ENCODE measurements at regions not wholly inside any gene's neighbourhood (a gene's known extent, or its start where the extent isn't known, plus 50 kb on each side); places are given as distances from the start of the nearest gene placed in this dataset.

DNA sequence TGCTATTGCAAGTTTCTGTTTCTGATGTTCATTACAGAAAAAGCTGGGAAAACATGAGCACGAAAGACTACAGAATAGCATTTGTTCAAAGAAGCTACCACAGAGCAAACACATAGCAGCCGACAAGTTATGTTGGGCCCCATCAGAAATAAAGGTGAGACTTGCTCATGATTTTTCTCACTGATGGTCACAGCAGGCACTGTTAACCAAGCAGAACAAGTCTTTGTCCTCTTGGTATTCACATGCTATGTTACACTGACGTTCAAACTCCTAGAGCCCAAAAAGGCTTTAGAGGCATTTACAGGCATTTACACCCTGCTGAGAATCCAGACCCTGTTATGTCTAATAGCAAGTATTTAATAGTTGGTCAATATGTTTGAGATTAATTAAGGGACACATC, 235.0 kb upstream of the HNMT start:
- no peak for DNase-seq (ENCODE audit: low read depth)

DNA sequence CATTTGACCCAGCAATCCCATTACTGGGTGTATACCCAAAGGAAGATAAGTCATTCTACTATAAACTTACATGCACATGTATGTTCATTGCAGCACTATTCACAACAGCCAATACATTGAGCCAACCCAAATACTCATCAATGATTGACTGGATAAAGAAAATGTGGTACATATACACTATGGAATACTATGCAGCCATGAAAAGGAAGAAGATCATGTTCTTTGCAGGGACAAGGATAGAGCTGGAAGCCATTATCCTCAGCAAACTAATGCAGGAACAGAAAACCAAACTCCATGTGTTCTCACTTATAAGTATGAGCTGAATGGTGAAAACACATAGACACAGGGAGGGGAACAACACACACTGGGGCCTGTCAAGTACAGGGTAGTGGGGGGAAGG, 226.7 kb upstream of the HNMT start:
- no peak for DNase-seq (ENCODE audit: low read depth)

DNA sequence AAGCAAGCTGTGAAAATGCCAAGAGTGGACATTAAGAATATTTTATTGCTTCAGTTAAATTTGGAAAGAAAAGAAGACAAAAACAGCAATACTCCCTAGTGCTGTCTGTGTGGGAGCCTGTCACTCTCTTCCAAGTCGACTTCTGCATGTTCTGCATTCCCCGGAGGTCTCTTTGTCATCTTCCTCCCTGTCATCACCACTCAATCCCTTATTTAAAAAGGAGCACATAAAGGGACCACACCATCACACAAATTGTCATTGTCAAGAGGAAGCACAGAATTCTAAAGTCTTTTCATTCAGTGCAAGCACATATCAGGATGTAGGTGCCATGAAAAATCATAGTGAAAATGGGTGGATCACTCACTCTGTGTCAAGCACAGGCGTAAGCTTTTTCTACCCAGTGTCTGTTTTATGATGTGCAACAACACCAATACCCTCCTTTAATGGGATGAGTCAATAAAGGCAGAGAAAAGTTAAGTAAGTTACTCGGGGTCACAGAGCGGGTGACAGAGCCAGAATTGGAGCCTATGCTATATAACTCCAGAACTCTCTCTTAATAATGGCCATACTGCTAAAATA, 222.4 kb upstream of the HNMT start:
- DNase-seq (ENCODE audit: low read depth), result no peak

DNA sequence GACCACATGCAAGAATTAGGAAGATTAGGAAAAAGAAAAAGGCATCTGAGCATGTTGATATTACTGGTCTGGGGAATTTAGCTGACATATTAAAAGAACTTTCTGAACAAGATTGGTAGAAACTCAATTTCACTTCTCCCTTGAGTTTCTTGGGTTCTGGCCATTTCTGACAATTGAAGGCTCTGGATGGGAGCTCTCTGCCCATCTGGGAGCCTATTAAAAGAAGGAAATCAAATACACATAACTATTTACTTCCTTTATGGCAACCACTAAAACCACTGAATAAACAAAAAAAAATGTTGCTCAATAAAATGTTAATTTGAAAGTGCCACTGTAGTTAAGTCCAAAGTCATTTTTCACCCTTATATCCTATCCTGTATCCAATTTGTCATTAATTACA, 216.8 kb upstream of the HNMT start:
- DNase-seq (ENCODE audit: low read depth), result no peak

DNA sequence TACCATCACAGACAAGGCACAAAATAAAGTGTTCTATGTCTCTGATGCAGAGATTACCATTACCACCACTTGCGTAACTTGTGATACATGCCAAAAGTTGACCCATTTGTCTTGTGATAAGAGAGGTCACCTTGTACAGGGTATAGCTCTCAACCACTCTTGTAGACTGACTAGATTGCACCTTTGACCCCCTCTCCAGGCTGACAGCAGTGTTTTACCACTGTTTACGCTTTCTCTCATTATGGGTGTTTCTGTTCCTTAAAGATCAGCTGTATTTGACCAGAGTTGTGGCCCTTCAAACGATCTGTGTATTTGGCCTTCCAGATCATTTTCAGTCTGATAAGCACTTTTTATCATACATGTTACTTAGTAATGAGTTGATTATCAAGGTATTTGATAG, 215.7 kb upstream of the HNMT start:
- no peak for DNase-seq (ENCODE audit: low read depth)

DNA sequence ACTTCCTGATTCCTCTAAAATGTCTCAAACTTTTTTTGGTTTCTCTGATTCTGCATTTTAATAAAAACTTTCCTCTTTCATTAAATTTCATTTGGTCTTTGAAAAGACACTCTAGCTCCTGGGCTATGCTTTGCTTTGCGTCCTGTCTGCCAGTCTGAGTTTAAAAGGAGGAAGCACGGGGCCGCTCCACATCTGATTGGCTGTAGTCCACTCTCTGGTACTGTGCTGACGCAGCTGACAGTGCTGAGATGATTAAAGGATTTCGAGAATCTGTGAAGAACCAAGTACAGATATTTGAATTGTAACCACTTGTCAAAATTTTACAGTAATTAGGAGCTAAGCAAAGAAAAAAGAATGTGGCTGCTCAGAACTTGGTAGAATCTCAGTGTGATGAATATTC, 199.6 kb upstream of the HNMT start:
- no peak for DNase-seq (ENCODE audit: low read depth)

DNA sequence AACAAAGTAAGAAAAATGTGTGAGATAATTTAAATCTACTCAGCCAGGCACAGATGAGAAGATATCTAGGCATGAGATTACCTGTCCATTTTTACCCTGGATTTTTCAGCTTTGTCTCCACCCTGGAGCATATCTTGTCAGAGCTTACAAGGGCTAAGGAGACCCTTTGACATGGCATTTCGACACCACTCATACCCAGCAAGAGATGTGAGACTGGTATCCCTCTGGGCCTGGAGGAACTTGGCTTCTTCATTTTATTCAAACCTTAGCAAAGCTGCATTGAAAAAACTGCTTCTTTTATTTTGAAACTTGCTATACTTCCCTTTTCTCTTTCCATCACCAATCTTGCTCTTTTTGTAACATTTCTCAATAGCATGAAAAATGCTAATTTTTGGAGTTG, 194.9 kb upstream of the HNMT start:
- no peak for DNase-seq (ENCODE audit: low read depth)

DNA sequence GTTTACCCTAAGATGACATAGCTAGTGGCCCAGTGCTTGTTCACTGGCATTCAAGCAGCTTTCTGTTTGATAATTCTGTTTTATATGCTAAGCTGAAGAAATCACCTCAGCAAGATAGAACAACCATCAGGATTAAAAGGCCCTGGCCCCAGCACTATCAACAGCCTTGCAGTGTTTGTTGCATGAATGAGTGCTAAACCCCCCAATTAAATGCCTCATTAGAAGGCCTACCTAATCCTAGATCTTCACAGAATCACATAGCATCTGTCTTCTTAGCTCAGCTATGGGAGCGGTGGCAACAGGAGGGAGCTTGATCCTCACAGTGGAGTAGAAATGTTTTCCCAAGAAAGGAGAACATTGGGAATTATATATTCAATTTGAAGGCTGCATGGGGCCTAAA, 194.1 kb upstream of the HNMT start:
- DNase-seq (ENCODE audit: low read depth), result no peak

DNA sequence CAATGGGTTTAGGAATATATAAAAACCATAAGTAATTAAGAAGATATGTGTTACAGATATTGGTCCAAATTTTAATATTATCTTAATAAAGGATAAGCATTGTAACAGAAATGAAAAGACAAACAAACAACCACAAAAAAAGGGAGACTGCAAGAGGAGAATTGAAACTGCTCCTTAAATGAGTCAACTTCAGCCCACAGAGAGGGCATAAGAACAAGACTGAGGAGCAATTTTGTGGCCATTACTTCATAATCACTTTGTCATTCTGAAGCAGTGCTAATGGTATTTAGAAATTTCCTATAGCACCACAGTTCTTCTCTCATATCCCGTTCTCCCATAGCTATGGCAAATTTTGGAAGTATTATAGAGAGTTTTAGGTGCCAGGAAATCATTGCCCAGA, 193.2 kb upstream of the HNMT start:
- no peak for DNase-seq (ENCODE audit: low read depth)

DNA sequence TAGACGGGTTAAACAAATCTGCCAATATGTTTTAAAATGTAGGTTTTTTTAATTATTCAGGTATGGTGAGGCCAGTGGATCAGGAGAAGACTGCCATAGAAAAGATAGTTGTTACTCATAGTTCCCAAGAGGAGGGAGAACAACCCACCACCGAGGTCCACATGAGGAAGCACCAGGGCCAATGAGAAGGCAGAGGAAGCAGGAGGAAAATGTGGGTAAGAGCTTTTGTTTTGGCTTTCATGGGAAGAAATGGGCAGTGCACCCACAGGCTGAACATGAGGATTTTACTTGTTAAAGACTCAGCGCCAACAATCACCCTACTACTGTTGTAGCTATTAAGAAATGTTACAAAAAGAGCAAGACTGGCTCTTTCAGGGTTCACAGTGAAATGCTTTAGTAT, 191.8 kb upstream of the HNMT start:
- no peak for DNase-seq (ENCODE audit: low read depth)

DNA sequence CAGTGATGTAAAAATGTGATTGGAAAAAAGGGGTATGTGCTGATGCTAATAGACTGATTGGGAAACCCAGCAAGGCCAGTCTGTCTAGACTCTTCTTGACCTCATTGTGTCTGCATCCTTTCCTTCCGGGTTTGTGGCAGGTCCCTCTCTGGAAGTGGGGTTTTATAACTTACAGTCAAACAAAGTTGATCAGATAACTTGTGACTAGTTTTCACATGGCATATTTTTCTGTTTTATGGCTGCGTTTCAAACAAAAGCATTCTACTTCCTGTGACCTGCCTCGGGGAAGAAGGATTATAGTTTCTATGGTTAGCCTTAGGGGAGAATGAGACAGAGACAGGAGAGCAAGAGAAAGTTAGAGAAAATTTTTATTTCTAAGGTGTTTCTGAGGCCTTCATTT, 188.7 kb upstream of the HNMT start:
- DNase-seq (ENCODE audit: low read depth), result no peak

DNA sequence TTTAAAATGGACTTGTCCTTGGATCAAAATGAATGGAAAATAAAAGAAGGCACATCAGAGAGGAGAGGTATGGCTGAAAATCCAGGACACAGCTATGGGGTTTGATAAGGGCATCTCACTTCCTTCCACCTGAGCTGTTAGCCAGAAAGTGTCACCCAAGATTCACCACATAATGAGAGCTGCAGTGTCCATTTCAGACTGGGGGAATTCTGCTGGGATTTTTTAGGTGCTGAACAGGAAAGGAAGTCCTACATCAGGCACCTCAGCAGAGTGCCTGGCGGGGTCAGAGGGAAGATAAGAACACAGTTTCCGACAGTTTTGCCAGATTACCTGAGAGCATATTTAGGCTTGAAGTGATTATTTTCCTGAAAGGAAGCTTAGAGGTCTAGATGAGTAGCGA, 187.6 kb upstream of the HNMT start:
- no peak for DNase-seq (ENCODE audit: low read depth)

DNA sequence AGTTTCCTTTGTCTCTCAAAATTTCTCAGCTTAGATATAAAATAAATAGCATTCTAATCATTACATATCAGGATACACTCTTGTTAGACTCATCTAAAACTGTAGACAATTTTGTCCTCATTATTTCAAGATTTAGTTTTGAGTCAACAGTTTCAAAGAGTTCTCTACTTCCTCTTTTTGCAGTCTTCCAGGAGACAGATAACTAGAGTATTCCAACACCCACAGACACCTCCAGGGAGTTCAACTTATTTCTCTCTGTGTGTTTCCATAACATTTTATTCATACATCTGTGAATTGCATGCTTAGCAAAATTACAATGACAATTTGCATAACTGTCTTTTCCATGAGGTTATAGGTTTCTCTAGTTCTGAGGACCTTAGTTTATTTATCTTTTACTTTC, 166.6 kb upstream of the HNMT start:
- DNase-seq (ENCODE audit: low read depth), result no peak

DNA sequence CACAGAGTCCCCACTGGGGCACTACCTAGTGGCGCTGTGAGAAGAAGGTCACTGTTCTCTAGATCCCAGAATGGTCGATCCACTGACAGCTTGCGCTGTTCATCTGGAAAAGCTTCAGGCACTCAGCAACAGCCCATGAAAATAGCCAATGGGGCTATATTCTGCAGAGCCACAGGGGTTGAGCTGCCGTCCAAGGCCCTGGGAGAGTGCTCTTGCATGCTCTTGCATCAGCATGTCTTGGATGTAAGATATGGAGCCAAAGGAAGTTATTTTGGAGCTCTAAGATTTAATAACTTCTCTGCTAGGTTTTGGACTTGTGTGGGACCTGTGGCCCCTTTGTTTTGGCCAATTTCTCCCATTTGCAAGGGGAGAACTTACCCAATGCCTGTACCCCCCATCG, 164.7 kb upstream of the HNMT start:
- no peak for DNase-seq (ENCODE audit: low read depth)

DNA sequence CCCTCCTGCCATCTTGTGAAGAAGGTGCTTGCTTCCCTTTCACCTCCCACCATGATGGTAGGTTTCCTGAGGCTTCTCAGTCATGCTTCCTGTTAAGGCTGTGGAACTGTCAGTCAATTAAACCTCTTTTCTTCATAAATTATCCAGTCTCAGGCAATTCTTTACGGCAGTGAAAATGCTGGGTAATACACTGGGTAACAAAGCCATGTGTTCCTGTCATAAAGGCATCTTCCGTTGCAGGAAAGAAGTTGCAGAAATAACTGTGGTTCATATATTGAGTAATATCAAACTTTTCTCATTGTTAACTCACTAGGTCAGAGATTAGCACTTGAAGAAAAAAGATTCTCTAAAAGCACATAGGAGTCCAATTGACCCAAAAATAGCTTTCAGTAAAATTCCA, 163.9 kb upstream of the HNMT start:
- DNase-seq (ENCODE audit: low read depth), result no peak

DNA sequence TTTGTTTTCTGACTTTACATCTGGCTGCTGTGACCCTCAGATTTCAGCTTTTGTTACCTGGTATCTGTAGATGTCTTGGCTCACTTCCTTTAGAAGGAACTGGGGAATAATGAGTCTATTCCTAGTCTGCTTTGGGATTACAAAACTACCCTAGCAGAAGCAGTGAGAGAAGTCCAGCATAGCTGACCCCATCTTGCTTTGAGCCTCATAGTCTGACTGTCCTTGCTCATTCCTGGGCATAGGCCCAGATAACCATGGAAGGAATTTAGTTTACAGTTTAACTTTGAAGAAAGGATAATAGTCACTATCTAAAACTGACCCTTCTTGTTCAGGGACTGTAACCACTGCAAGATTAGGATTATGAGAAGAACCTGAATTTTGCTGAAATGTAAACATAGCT, 163.0 kb upstream of the HNMT start:
- DNase-seq (ENCODE audit: low read depth), result no peak

DNA sequence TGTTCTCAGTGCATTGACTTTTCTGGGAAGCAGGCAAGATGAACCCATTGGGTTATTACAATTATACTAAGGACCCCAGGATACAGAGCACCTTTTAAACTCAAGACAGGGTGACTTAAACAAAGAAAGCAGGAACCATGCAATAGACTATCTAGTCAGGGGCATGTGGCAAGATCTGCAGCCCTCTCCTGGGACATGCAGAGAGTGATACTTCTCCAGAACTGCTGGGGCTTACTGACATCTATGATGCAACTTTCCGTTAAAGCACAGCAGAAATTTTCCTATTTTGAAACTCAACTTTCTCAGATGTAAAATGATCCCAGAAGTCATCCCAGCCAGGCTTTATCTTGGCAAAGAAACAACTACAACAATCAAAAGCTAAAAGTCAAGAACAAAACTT, 162.2 kb upstream of the HNMT start:
- no peak for DNase-seq (ENCODE audit: low read depth)

DNA sequence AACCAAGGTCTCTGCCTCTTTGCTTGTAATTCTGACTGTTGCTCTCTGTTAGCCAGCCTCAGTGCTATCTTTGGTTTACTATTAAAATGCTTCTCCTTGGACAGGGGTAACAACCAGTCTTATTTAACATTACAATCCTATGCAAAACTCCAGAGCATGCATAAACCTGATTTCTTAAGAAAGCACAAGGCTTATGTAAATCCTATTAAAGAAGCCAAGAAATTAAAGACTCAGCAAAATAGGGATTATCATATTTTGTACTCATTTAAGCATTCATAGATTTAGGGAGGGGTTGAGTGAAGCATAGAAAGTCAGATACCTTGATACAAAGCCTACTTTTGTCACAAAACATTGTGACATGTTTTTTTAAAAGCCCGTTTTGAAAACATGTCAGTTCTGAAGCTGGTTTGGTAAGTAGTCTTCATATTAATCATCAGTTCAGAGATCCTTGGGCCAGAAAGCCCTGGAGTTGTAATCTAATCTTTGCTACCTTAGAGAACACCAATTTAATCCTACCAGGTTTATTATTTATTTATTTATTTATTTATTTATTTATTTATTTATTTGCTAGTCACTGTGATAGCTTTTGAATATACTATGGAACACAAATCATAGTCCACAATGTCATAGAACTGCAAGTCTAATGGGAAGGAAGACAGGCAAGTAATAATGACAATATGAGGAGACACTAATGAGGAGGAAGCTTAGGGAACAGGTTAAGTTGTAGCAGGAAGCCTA, 158.0 kb upstream of the HNMT start:
- no peak for DNase-seq (ENCODE audit: low read depth)

DNA sequence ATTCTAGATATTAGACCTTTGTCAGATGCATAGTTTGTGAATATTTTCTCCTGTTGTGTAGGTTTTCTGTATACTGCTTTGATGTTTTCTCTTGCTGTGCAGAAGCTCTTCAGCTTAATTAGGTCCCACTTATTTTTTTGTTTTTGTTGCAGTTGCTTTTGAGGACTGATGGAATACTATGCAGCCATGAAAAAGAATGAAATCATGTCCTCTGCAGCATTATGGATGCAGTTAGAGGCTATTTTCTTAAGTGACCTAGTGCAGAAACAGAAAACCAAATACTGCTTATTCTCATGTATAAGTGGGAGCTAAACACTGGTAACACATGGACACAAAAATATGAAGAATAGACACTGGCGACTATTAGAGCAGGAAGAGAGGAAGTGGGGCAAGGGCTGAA, 155.0 kb upstream of the HNMT start:
- DNase-seq (ENCODE audit: low read depth), result no peak

DNA sequence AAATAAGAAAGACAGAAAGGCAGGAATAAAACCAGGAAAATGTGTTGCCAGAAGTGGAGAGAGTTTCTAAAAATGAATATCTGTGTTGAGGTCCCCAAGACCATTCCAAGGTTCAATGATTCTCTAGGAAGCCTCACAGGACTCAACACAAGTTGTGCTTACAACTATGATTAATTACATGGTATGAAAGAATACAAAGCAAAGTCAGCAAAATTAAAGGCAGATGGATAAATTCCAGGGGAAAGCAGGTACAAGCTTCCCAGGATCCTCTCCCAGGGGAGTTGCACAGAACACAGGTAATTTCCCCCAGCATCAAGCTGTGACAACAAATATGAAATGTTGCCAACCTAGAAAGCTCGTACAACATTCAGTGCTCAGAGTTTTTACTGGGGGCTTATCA, 154.4 kb upstream of the HNMT start:
- DNase-seq (ENCODE audit: low read depth), result no peak

DNA sequence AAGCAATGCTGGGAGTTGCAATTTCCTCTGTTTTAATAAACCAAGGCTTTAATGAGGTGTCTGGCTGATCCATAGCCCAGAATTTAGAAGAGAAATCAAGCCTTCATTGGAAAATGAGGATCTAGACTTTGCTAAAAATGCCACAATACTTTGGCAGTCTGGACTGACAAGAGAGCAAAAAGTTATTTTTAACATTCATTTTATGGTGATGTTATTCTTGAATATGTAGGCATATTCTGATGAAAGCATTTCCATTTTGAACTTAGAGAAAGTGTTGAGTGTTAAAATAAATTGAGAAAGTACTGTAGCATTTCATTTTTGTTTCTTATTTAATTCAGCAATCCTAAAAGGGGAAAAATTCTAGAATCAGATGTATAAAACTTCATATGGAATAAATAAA, 151.8 kb upstream of the HNMT start:
- no peak for DNase-seq (ENCODE audit: low read depth)

DNA sequence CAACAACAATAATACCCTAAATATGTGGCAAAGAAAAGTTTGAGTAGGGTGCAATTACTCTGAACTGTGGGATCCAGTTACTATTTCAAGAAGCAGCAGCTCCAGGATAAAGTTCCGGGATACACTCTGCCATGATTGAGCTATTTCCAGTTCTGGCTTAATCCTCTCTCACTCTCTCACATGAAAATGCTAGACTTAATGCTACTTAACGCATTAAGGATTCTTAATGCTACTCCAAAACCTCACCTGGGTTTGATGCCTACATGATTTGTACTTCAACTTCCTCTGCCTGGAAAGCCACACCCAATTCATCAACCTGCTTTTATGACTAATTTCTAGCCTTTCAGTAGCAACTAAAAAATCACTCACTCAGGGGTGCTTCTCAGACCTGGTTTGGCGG, 151.1 kb upstream of the HNMT start:
- DNase-seq (ENCODE audit: low read depth), result no peak

DNA sequence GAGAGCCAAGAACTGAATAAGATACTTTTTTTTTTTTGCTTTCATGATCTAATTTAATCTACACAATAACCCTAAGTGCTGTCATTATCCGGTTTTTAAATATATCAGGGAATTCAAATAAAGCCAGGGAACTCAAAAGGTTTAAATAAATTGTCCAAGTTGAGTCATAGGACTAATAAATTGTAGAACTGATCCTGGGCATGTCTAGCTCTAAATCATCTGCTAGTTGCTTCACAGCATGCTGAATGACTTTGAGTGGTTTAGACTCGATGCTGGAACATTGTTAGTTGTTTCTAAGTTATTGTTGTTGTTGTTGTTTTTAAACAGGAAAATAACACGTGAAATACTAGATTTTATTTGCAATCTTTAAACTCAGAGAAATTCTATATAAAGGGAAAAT, 147.2 kb upstream of the HNMT start:
- DNase-seq (ENCODE audit: low read depth), result no peak

DNA sequence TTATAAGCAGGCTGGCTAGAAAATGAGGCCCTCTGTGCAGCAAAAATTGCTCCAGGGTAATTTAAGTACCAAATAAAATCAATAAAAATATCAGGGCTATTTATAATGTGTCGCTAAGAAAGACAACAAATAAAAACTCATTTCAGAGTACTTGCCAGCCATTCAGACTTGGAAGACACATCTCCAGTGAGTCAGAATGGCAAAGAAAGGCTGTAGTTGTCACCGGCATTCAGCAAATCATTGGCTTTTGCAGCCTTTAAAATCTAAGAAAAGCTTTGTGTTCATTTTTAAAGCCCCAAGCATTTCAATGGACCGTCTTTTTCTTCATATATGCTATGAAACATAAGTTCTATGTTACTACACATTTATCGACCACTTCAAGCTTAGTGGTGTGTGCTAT, 141.1 kb upstream of the HNMT start:
- no peak for DNase-seq (ENCODE audit: low read depth)

DNA sequence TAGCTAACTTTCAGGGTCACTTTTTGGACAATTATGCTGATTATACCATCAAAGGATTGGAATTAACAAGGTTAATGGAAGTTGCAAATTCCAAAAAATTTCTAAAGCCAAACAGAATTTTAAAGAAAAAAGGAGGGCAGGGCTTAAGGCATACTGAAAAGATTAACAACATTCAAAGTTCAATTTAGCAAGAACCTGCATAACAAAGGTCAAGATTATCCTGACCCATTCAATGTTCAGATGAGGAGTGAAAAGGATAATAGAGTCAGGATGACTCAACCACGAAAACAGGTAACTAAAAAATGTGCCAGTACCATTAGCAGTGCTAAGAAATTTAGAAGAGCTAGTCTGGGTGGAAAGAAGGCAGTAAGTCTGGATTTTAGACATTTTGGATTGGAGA, 139.8 kb upstream of the HNMT start:
- DNase-seq (ENCODE audit: low read depth), result no peak
